HL-60 (cell line): ENCODE measurements at regions not wholly inside any gene's neighbourhood (a gene's known extent, or its start where the extent isn't known, plus 50 kb on each side); places are given as distances from the start of the nearest gene placed in this dataset.

Source experiments
- CTCF ChIP-seq: IDR thresholded peaks from one replicate; pipeline ENCODE4 v1.5.1; 2011; ENCODE audit warnings: low read length, control low read depth, inconsistent platforms; ENCODE audit not compliant: insufficient read depth
- TF ChIP-seq, protein P1 (sequence below): IDR thresholded peaks from 2 replicates; pipeline ENCODE4 v1.6.1; 2012; ENCODE audit warnings: low read depth; ENCODE audit not compliant: insufficient replicate concordance

- no peak for TF ChIP-seq CTCF
- TF ChIP-seq, protein P1, sequence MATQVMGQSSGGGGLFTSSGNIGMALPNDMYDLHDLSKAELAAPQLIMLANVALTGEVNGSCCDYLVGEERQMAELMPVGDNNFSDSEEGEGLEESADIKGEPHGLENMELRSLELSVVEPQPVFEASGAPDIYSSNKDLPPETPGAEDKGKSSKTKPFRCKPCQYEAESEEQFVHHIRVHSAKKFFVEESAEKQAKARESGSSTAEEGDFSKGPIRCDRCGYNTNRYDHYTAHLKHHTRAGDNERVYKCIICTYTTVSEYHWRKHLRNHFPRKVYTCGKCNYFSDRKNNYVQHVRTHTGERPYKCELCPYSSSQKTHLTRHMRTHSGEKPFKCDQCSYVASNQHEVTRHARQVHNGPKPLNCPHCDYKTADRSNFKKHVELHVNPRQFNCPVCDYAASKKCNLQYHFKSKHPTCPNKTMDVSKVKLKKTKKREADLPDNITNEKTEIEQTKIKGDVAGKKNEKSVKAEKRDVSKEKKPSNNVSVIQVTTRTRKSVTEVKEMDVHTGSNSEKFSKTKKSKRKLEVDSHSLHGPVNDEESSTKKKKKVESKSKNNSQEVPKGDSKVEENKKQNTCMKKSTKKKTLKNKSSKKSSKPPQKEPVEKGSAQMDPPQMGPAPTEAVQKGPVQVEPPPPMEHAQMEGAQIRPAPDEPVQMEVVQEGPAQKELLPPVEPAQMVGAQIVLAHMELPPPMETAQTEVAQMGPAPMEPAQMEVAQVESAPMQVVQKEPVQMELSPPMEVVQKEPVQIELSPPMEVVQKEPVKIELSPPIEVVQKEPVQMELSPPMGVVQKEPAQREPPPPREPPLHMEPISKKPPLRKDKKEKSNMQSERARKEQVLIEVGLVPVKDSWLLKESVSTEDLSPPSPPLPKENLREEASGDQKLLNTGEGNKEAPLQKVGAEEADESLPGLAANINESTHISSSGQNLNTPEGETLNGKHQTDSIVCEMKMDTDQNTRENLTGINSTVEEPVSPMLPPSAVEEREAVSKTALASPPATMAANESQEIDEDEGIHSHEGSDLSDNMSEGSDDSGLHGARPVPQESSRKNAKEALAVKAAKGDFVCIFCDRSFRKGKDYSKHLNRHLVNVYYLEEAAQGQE, result no peak
Measured at GRCh38 chr18:60543646-60544045, 171.1 kb upstream of the MC4R start.
